AG04449 (cell line): ENCODE measurements at regions not wholly inside any gene's neighbourhood (a gene's known extent, or its start where the extent isn't known, plus 50 kb on each side); places are given as distances from the start of the nearest gene placed in this dataset.
"Not testable (repeated sequence)": the region's sequence is repeated elsewhere in the genome, so short reads cannot be mapped to it uniquely, and the experiment has no call there.

Experiments
- CTCF ChIA-PET: fragments of 350-600 bp; formaldehyde crosslinking; extraction: SDS; loops from one replicate; lab custom pipeline; 2021; ENCODE audit warnings: antibody characterized with exemption; lab: Yijun Ruan, JAX
- POLR2A ChIA-PET: fragments of 400-600, 350-600 bp; formaldehyde crosslinking; extraction: SDS; loops from one replicate; lab custom pipeline; 2020; ENCODE audit warnings: antibody characterized with exemption, inconsistent platforms; lab: Yijun Ruan, JAX
- DNase-seq: peaks from one replicate; pipeline ENCODE4 v3.0.0-alpha.2; 2010; ENCODE audit warnings: low read depth, low spot score
- H3K4me3 ChIP-seq: 2 replicates; pipeline ENCODE4 v1.5.1; 2011; ENCODE audit warnings: low read depth, mild to moderate bottlenecking, control low read depth, low read length
- CTCF ChIP-seq: IDR thresholded peaks from one replicate; pipeline ENCODE4 v1.5.1; 2011; ENCODE audit warnings: mild to moderate bottlenecking, moderate library complexity, low read length, control low read depth, inconsistent platforms; ENCODE audit not compliant: insufficient read depth; ENCODE audit errors: missing control alignments

GRCh38 chr2:142574388-142574787, 303.1 kb upstream of the KYNU start:
- TF ChIP-seq CTCF: no peak
- ChIA-PET POLR2A (no interaction called here), CTCF (no interaction called here)
- no peak overlapping the region for H3K4me3 ChIP-seq
- no peak for DNase-seq

- DNase-seq: no peak
- no peak overlapping the region for H3K4me3 ChIP-seq
- POLR2A ChIA-PET: no interaction called here
- TF ChIP-seq CTCF: no peak
- CTCF ChIA-PET: no interaction called here
These were observed 304.9 kb upstream of the KYNU start for GRCh38 chr2:142572346-142573132.

GRCh38 chr2:142571934-142572333, 305.5 kb upstream of the KYNU start:
- CTCF ChIA-PET: no interaction called here
- TF ChIP-seq CTCF: no peak
- DNase-seq: no peak
- no peak overlapping the region for H3K4me3 ChIP-seq
- POLR2A ChIA-PET: no interaction called here

- no peak overlapping the region for H3K4me3 ChIP-seq
- TF ChIP-seq CTCF: no peak
- no peak for DNase-seq
- ChIA-PET POLR2A (no interaction called here), CTCF (no interaction called here)
These were observed 314.6 kb upstream of the KYNU start for GRCh38 chr2:142562900-142563299.

GRCh38 chr2:142561656-142562055, 315.8 kb upstream of the KYNU start:
- POLR2A ChIA-PET: no interaction called here
- TF ChIP-seq CTCF: no peak
- no peak for DNase-seq
- CTCF ChIA-PET: no interaction called here
- H3K4me3 ChIP-seq: no peak overlapping the region

GRCh38 chr2:142557391-142557790, 320.1 kb upstream of the KYNU start:
- POLR2A ChIA-PET: no interaction called here
- CTCF ChIA-PET: no interaction called here
- H3K4me3 ChIP-seq: no peak overlapping the region
- no peak for TF ChIP-seq CTCF
- DNase-seq: no peak

- DNase-seq, H3K4me3 ChIP-seq, CTCF ChIA-PET, POLR2A ChIA-PET: not testable (repeated sequence)
These were observed 331.5 kb upstream of the KYNU start for GRCh38 chr2:142545999-142546398.
